ENCODE measurements at regions not wholly inside any gene's neighbourhood (a gene's known extent, or its start where the extent isn't known, plus 50 kb on each side); places are given as distances from the start of the nearest gene placed in this dataset.

GRCh38 chr22:49449811-49450446, 377.7 kb downstream of the BRD1 start:
- no peak for DNase-seq

- no peak for DNase-seq
Observed at GRCh38 chr22:49449377-49449776, 378.3 kb downstream of the BRD1 start.

- DNase-seq: peak; percentile 89
Observed at GRCh38 chr22:49448526-49448925, 379.1 kb downstream of the BRD1 start.

- no peak for DNase-seq
Observed at GRCh38 chr22:49447837-49448236, 379.8 kb downstream of the BRD1 start.

- DNase-seq: no peak
Observed at GRCh38 chr22:49446759-49447710, 380.6 kb downstream of the BRD1 start.

GRCh38 chr22:49446145-49446758, 381.4 kb downstream of the BRD1 start:
- no peak for DNase-seq

- DNase-seq: no peak
Observed at GRCh38 chr22:49444781-49445180, 382.9 kb downstream of the BRD1 start.

- DNase-seq: no peak
Observed at GRCh38 chr22:49440931-49441330, 386.7 kb downstream of the BRD1 start.

GRCh38 chr22:49439373-49439772, 388.3 kb downstream of the BRD1 start:
- DNase-seq: no peak

GRCh38 chr22:49437956-49438355, 389.7 kb downstream of the BRD1 start:
- no peak for DNase-seq

GRCh38 chr22:49437356-49437755, 390.3 kb downstream of the BRD1 start:
- DNase-seq: no peak

- no peak for DNase-seq
Observed at GRCh38 chr22:49436056-49436455, 391.6 kb downstream of the BRD1 start.

GRCh38 chr22:49435596-49435995, 392.1 kb downstream of the BRD1 start:
- no peak for DNase-seq

GRCh38 chr22:49433717-49434611, 393.7 kb downstream of the BRD1 start:
- DNase-seq: no peak

GRCh38 chr22:49432897-49433443, 394.7 kb downstream of the BRD1 start:
- DNase-seq: no peak

- DNase-seq: no peak
Observed at GRCh38 chr22:49432211-49432896, 395.3 kb downstream of the BRD1 start.

- DNase-seq: no peak
Observed at GRCh38 chr22:49431551-49431950, 396.1 kb downstream of the BRD1 start.

- DNase-seq: no peak
Observed at GRCh38 chr22:49429066-49429465, 398.6 kb downstream of the BRD1 start.

GRCh38 chr22:49427941-49428340, 399.7 kb downstream of the BRD1 start:
- no peak for DNase-seq

GRCh38 chr22:49427341-49427740, 400.3 kb downstream of the BRD1 start:
- DNase-seq: no peak

- DNase-seq: no peak
Observed at GRCh38 chr22:49426618-49427266, 400.9 kb downstream of the BRD1 start.
